Bone marrow (tissue), 2 donors: ENCODE measurements at regions not wholly inside any gene's neighbourhood (a gene's known extent, or its start where the extent isn't known, plus 50 kb on each side); places are given as distances from the start of the nearest gene placed in this dataset.

ENCODE experiments used
- DNase-seq, 2 donors: peaks; one replicate each; lab custom pipeline; 2025; lab: John Stamatoyannopoulos, UW

DNA sequence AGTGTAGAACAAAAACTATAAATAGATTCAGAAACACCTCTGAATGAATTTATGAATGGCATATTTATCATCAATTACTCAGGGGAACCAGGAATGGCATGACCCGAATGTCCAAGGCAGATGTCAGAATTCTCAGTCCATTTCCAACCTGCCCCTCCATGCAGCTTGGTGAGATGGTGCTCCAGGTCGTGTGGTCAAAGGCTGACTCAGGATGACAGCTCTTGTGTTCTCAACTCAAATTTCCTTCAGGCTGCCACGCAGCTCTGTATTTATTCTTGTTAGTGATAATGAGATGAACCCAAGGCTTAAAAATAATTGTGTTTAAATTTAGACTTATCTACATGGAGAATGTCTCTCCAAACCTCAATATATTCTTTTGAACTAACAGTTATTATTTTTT is 146.9 kb downstream of the METTL4 start:
- no peak for DNase-seq

GRCh38 chr18:2425426-2426317 is 145.6 kb downstream of the METTL4 start:
- no peak for DNase-seq

DNA sequence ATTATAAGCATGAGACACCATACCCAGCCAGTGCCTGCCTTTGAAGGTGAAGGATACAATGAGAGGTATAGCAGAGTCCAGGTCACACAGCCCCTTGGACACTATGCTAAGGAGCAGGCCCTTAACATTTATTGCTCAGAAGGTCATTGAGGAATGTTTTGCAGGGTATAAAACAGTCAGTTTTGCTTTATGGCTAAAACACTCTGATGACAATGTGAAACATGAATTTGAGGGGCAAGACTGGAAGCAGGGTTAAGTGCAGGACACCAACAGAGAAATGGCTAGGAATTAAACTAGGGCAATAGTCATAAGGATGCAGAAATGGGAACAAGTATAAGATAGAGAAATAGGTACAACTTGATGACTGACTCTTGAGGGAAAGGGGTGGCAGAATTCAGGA is 141.1 kb downstream of the METTL4 start:
- DNase-seq, result no peak

DNA sequence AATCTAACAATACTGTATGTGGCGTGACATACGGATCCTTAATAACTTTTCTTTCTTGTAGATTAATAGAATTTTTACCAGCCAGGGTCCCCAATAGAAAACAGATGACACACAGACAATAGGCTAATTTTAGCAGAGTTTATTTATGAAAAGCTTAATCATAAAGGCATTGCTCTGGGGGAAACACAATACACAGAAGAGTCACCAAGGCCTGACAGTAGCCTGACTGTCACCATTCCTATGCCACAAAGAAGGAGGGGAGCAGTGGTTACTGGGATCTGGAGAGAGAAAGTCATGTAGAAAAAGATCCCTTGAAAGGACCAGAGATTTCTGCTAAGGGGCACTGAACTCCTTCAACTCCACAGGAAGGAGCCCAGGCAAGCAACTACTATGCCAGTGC is 139.5 kb downstream of the METTL4 start:
- DNase-seq, result no peak

DNA sequence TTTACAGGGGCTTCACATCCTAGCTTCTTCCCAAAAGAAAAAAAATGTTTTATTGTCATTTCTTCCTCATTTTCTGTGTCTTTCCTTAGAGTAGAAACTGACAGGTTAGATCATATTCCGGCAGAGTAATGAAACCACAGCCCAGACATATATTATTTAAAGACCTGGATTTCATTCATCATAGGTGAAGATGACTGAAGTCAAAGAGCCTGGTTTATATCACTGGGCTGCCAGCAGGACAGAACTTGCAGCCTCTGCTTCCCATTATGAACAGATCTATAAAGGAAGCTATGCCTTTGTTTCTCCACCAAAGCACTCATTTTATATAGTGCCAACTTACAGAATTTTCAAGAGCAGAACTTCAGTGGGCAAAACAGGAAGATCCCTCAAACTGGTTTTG is 137.9 kb downstream of the METTL4 start:
- no peak for DNase-seq

DNA sequence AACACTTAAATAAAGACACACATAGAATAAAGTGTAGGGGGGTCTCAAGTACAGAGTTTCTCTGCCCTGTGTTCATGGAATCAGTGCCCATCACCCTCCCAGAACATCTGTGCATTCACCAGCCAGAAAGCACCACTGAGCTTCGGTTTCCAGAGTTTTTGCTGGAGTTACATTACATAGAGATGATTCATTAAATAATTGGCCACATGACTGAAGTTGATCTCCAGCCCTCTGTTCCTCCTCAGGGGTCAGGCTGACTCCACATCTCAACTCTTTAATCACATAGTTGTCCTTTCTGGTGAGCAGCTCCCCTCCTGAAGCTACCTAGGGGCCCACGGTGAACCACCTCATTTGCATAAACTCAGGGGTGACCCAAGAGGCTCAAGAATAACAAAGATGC is 129.8 kb downstream of the METTL4 start:
- DNase-seq, result no peak

- DNase-seq, result no peak
Observed at GRCh38 chr18:2442006-2442405, 129.3 kb downstream of the METTL4 start.

GRCh38 chr18:2442726-2443275 is 128.5 kb downstream of the METTL4 start:
- no peak for DNase-seq

DNA sequence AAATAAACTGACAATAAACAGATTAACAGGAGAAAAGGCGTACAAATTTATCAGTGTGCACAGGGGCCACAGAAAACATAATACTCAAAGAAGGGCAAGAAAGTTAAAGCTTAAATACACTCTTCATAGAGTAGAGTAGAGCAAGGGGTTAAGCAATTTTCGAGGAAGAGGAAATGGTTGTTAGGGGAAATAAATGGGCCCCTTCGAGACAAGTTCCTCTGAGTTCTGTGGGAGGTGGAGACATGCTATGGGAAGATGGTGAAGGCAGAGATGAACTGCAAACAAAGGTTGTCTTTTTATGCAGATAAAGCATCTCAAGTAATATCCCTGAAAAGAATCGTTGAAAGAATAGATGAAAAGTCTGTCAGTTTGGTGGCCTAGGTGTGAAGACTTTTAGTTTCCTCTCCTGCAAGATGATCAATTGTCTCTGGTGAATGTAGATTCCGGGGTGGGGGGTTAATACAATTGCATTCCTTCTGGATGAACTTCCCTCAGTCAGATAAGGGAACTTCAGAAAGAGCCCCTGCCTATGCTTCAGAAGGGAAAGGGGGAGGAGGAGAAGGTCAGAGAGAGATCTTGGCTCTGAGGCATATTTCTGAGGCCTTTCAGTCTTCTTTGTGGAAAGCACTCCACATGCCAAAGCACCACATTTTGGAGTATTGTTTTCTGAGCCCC is 127.0 kb downstream of the METTL4 start:
- DNase-seq, result no peak

- no peak for DNase-seq
Observed at GRCh38 chr18:2448565-2449151, 122.6 kb downstream of the METTL4 start.

DNA sequence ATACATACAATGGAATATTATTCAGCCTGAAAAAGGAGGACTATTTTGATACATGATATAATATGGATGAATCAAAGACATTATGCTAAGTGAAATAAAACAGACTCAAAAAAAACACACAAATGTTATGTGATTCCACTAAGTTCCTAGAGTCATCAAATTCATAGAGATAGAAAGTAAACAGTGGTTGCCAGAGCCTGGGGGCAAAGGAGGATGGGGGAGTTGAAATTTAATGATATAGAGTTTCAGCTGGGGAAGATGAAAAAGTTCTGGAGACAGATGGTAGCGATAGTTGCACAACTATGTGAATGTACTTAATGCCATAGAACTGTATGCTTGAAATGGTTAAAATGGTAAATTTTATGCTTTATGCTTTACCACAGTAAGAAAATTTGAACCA is 119.7 kb downstream of the METTL4 start:
- no peak for DNase-seq

GRCh38 chr18:2459886-2460285 is 111.4 kb downstream of the METTL4 start:
- DNase-seq, result no peak

DNA sequence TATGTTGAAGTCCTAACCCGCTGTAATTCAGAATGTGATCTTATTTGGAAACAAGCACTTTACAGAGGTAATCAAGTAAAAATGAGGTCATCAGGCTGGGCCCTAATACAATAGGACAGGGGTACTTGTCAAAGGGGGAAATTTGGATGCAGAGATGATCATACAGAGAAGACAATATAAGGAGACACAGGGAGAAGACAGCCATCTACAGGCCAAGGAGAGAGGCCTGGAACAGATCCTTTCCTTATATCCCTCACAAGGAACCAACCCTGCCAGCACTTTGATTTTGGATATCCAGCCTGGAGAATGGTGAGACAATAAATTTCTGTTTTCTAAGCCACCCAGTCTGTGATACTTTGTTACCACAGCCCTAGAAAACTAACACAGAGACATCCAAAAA is 104.3 kb downstream of the METTL4 start:
- no peak for DNase-seq

DNA sequence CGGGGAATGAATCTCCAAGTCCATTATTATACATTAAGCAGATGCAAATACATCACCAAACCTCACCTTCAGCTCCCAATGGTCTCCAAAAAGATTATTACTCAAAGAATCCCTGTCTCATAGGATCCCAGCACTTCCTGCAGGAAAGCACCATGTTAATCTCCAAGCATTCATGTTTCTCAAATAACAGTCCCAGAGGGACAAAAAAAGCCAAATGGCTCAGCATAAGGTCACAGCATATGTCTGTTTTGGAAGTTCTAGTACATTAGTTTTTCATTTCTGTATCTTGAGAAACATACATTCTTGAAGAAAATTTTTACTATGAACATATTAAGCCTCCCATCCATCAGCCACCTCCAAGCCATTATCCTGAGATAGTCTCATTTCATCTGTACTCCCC is 103.3 kb downstream of the METTL4 start:
- DNase-seq, result no peak

DNA sequence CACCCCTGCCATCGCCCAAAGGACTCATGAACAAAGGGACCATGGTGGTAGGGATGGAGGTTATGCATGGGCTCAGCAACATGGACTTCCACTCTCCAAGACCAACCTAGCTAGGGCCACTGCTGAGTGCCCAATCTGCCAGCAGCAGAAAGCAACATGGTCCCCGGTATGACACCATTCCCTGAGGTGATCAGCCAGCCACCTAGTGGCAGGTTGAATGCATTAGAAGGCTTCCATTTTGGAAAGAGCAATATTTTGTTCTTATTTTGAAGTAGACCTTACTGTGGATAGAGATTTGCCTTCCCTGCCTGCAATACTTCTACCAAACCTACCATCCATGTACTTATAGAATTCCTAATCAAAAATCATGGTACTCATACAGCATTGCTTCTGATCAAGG is 99.8 kb downstream of the METTL4 start:
- DNase-seq, result no peak

DNA sequence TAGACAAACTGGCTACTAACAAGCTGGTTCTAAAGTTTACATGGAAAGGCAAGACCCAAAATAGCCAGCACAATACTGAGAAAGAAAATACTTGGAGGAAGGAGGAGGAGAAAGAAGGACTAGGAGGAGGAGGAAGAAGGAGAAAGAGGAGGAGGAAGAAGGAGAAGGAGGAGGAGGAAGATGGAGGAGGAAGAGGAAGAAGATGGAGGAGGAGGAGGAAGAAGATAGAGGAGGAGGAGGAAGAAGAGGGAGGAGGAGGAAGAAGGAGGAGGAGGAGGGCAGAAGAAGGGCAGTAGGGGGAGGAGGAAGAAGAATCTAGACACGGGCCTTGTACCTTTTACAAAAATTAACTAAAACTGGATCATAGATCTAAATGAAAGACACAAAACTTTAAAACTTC is 92.6 kb downstream of the METTL4 start:
- no peak for DNase-seq

GRCh38 chr18:2480536-2480935 is 90.8 kb downstream of the METTL4 start:
- DNase-seq, result no peak

- no peak for DNase-seq
Observed at GRCh38 chr18:2482706-2483475, 88.4 kb downstream of the METTL4 start.

DNA sequence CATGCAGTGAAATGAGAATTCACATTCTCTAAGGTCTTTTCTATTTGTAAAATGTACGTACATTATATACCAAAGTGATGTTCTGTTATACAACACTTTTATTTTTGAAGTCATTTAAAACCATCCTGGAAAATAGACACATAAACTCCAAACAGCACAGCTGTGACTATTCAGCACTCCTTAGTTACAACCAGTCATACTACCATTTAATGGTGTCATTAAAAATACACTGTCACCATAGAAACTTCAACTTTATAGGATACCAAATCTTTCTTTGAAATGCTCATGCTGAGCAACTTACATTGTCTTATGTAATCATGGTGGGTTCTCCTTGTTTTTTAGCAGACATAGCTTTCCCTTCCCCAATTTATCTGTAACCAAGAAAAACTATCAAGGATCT is 85.3 kb downstream of the METTL4 start:
- no peak for DNase-seq

- DNase-seq, result no peak
Observed at GRCh38 chr18:2486426-2486825, 84.9 kb downstream of the METTL4 start.
